Muscle of leg (tissue), 3 donors: ENCODE measurements at regions not wholly inside any gene's neighbourhood (a gene's known extent, or its start where the extent isn't known, plus 50 kb on each side); places are given as distances from the start of the nearest gene placed in this dataset.
A peak's percentile ranks its signal among the peaks of the same experiment; 100 is the strongest.
"Not testable (repeated sequence)": the region's sequence is repeated elsewhere in the genome, so short reads cannot be mapped to it uniquely, and the experiment has no call there.

Source experiments
- DNase-seq: peaks from one replicate; pipeline ENCODE4 v3.0.0; 2013
- H3K27ac ChIP-seq: one replicate; pipeline ENCODE4 v1.5.1; 2013; ENCODE audit warnings: mild to moderate bottlenecking, low read length, control low read depth
- H3K27me3 ChIP-seq: one replicate; pipeline ENCODE4 v1.6.1; 2013; ENCODE audit warnings: low read length; ENCODE audit not compliant: control insufficient read depth, insufficient read depth
- H3K36me3 ChIP-seq: one replicate; pipeline ENCODE4 v1.6.1; 2013; ENCODE audit warnings: low read length; ENCODE audit not compliant: control insufficient read depth, insufficient read depth
- H3K4me1 ChIP-seq: one replicate; pipeline ENCODE4 v1.6.1; 2013; ENCODE audit warnings: low read length; ENCODE audit not compliant: control insufficient read depth, insufficient read depth
- H3K4me3 ChIP-seq: one replicate; pipeline ENCODE4 v1.5.1; 2013; ENCODE audit warnings: low read length, control low read depth
- H3K9me3 ChIP-seq: replicated peaks from 2 replicates; pipeline ENCODE4 v1.6.1; 2013; ENCODE audit warnings: low read depth, low read length; ENCODE audit not compliant: control insufficient read depth
- WGBS: methylation state at CpG from one replicate; pipeline ENCODE4 v1.1.5; 2013; ENCODE audit warnings: missing lambda C conversion rate; ENCODE audit not compliant: insufficient coverage; 5-methylcytosine and 5-hydroxymethylcytosine counted together

GRCh38 chr6:169119669-169120068, 134.0 kb downstream of the THBS2 start:
- H3K4me3 ChIP-seq, result no peak overlapping the region
- H3K9me3 ChIP-seq, result no peaks in the 10 kb centered on the region
- no peaks in the 10 kb centered on the region for H3K36me3 ChIP-seq
- H3K27me3 ChIP-seq, result no peaks in the 10 kb centered on the region
- H3K27ac ChIP-seq, result no peak overlapping the region
- peaks cover 9% of the 10 kb centered on the region for H3K4me1 ChIP-seq
- WGBS, result no CpG with 5 or more reads among the region's 1 CpG
- no peak for DNase-seq

GRCh38 chr6:169118346-169118830, 135.3 kb downstream of the THBS2 start:
- 84% methylated on average over 3 of the region's 7 CpGs for WGBS
- Histone ChIP-seq H3K27me3 (no peaks in the 10 kb centered on the region), H3K36me3 (no peaks in the 10 kb centered on the region), H3K9me3 (no peaks in the 10 kb centered on the region), H3K27ac (no peak overlapping the region), H3K4me3 (no peak overlapping the region), H3K4me1 (peaks cover 9% of the 10 kb centered on the region)
- DNase-seq, result no peak

- H3K9me3 ChIP-seq, result no peaks in the 10 kb centered on the region
- no peaks in the 10 kb centered on the region for H3K27me3 ChIP-seq
- DNase-seq, result no peak
- no peaks in the 10 kb centered on the region for H3K36me3 ChIP-seq
- H3K27ac ChIP-seq, result no peak overlapping the region
- peaks cover 9% of the 10 kb centered on the region for H3K4me1 ChIP-seq
- H3K4me3 ChIP-seq, result no peak overlapping the region
- WGBS, result no CpG with 5 or more reads among the region's 7 CpGs
These were observed 136.0 kb downstream of the THBS2 start for GRCh38 chr6:169117663-169118062.

GRCh38 chr6:169115632-169116031, 138.0 kb downstream of the THBS2 start:
- Histone ChIP-seq H3K4me3 (no peak overlapping the region), H3K4me1 (peaks cover 16% of the 10 kb centered on the region), H3K27ac (peak overlapping the region; percentile 23), H3K27me3 (no peaks in the 10 kb centered on the region), H3K36me3 (no peaks in the 10 kb centered on the region), H3K9me3 (no peaks in the 10 kb centered on the region)
- DNase-seq, result peak; percentile 45
- WGBS, result no CpG with 5 or more reads among the region's 3 CpGs

- H3K9me3 ChIP-seq, H3K27me3 ChIP-seq, H3K27ac ChIP-seq, DNase-seq, H3K36me3 ChIP-seq, H3K4me3 ChIP-seq: not testable (repeated sequence)
- peaks cover 16% of the 10 kb centered on the region for H3K4me1 ChIP-seq
- WGBS, result 92% methylated on average over 2 of the region's 8 CpGs
These were observed 139.0 kb downstream of the THBS2 start for GRCh38 chr6:169114632-169115031.

- 0% methylated on average over 3 of the region's 10 CpGs for WGBS
- DNase-seq, result no peak
- peaks cover 2% of the 10 kb centered on the region for H3K9me3 ChIP-seq
- H3K27me3 ChIP-seq, result no peaks in the 10 kb centered on the region
- no peak overlapping the region for H3K4me3 ChIP-seq
- no peaks in the 10 kb centered on the region for H3K36me3 ChIP-seq
- H3K27ac ChIP-seq, result no peak overlapping the region
- peaks cover 16% of the 10 kb centered on the region for H3K4me1 ChIP-seq
These were observed 140.9 kb downstream of the THBS2 start for GRCh38 chr6:169112483-169113320.

- WGBS, result 89% methylated on average over 3 of the region's 5 CpGs
- DNase-seq, result no peak
- Histone ChIP-seq H3K27me3 (no peaks in the 10 kb centered on the region), H3K36me3 (no peaks in the 10 kb centered on the region), H3K4me3 (no peak overlapping the region), H3K9me3 (peaks cover 2% of the 10 kb centered on the region), H3K27ac (no peak overlapping the region), H3K4me1 (peaks cover 11% of the 10 kb centered on the region)
These were observed 142.4 kb downstream of the THBS2 start for GRCh38 chr6:169111203-169111602.

GRCh38 chr6:169109411-169110220, 144.0 kb downstream of the THBS2 start:
- no peak overlapping the region for H3K4me3 ChIP-seq
- H3K27me3 ChIP-seq, result no peaks in the 10 kb centered on the region
- 73% methylated on average over 2 of the region's 5 CpGs for WGBS
- peaks cover 7% of the 10 kb centered on the region for H3K4me1 ChIP-seq
- peak; percentile 81 for DNase-seq
- H3K9me3 ChIP-seq, result peaks cover 2% of the 10 kb centered on the region
- no peaks in the 10 kb centered on the region for H3K36me3 ChIP-seq
- no peak overlapping the region for H3K27ac ChIP-seq

GRCh38 chr6:169108753-169109152, 144.9 kb downstream of the THBS2 start:
- peaks cover 2% of the 10 kb centered on the region for H3K9me3 ChIP-seq
- H3K27ac ChIP-seq, result no peak overlapping the region
- no peaks in the 10 kb centered on the region for H3K27me3 ChIP-seq
- no peak overlapping the region for H3K4me3 ChIP-seq
- WGBS, result 96% methylated on average over 4 of the region's 5 CpGs
- no peaks in the 10 kb centered on the region for H3K36me3 ChIP-seq
- no peak for DNase-seq
- peaks cover 7% of the 10 kb centered on the region for H3K4me1 ChIP-seq

GRCh38 chr6:169106176-169106575, 147.5 kb downstream of the THBS2 start:
- no peaks in the 10 kb centered on the region for H3K36me3 ChIP-seq
- peaks cover 5% of the 10 kb centered on the region for H3K4me1 ChIP-seq
- H3K4me3 ChIP-seq, result no peak overlapping the region
- H3K9me3 ChIP-seq, result peaks cover 4% of the 10 kb centered on the region
- no CpG with 5 or more reads among the region's 2 CpGs for WGBS
- DNase-seq, result no peak
- H3K27me3 ChIP-seq, result no peaks in the 10 kb centered on the region
- no peak overlapping the region for H3K27ac ChIP-seq
